ENCODE measurements at regions not wholly inside any gene's neighbourhood (a gene's known extent, or its start where the extent isn't known, plus 50 kb on each side); places are given as distances from the start of the nearest gene placed in this dataset.

GRCh38 chr6:113586413-113587077 is 270.6 kb upstream of the MARCKS start:
- Histone ChIP-seq H3K27ac (ENCODE audit: low read depth in 1 of 2, low read length in 2 of 2) (no peak overlapping the region), H3K4me3 (ENCODE audit: low read depth in 1 of 3, low read length in 3 of 3) (no peak overlapping the region), H3K27me3 (ENCODE audit: control insufficient read depth in 4 of 4, insufficient read depth in 4 of 4, low read length in 3 of 4) (no peaks in the 10 kb centered on the region), H3K9ac (ENCODE audit: low read depth in 1 of 2, low read length in 2 of 2) (no peak overlapping the region), H3K4me1 (ENCODE audit: control insufficient read depth in 4 of 4, insufficient read depth in 4 of 4, low read length in 3 of 4) (no peaks in the 10 kb centered on the region), H3K9me3 (ENCODE audit: control insufficient read depth in 4 of 4, low read length in 3 of 4) (no peaks in the 10 kb centered on the region), H3K36me3 (ENCODE audit: control insufficient read depth in 4 of 4, insufficient read depth in 3 of 4, low read depth in 1 of 4, low read length in 3 of 4) (no peaks in the 10 kb centered on the region)
- TF ChIP-seq ZBTB33 (IDR thresholded peaks at IDR 0.05) (no peak), CTCF (IDR thresholded peaks at IDR 0.05; ENCODE audit: low read depth, low read length, missing input control) (no peak), ATF3 (IDR thresholded peaks at IDR 0.05) (no peak), EGR1 (IDR thresholded peaks at IDR 0.05; ENCODE audit: low read depth in 2 of 2) (no peak), YY1 (IDR thresholded peaks at IDR 0.05) (no peak), RAD21 (IDR thresholded peaks at IDR 0.05) (no peak), SP1 (IDR thresholded peaks at IDR 0.05) (no peak), FOXA2 (IDR thresholded peaks at IDR 0.05) (no peak), NR2F2 (IDR thresholded peaks at IDR 0.05) (no peak), HNF4A (conservative IDR thresholded peaks at IDR 0.05) (no peak), MAX (IDR thresholded peaks at IDR 0.05) (no peak), REST (IDR thresholded peaks at IDR 0.05) (no peak), FOXA1 (IDR thresholded peaks at IDR 0.05) (no peak), RXRA (IDR thresholded peaks at IDR 0.05) (no peak)
- WGBS, result 85% methylated on average over 2 of the region's 2 CpGs
- DNase-seq (ENCODE audit: low spot score), result no peak

GRCh38 chr6:113587078-113587699 is 270.0 kb upstream of the MARCKS start:
- no peak overlapping the region for H3K4me3 ChIP-seq (ENCODE audit: low read depth in 1 of 3, low read length in 3 of 3)
- DNase-seq (ENCODE audit: low spot score), result no peak
- no peaks in the 10 kb centered on the region for H3K27me3 ChIP-seq (ENCODE audit: control insufficient read depth in 4 of 4, insufficient read depth in 4 of 4, low read length in 3 of 4)
- WGBS, result 86% methylated on average over 6 of the region's 6 CpGs
- H3K9ac ChIP-seq (ENCODE audit: low read depth in 1 of 2, low read length in 2 of 2), result no peak overlapping the region
- no peaks in the 10 kb centered on the region for H3K4me1 ChIP-seq (ENCODE audit: control insufficient read depth in 4 of 4, insufficient read depth in 4 of 4, low read length in 3 of 4)
- H3K9me3 ChIP-seq (ENCODE audit: control insufficient read depth in 4 of 4, low read length in 3 of 4), result no peaks in the 10 kb centered on the region
- H3K27ac ChIP-seq (ENCODE audit: low read depth in 1 of 2, low read length in 2 of 2), result no peak overlapping the region
- H3K36me3 ChIP-seq (ENCODE audit: control insufficient read depth in 4 of 4, insufficient read depth in 3 of 4, low read depth in 1 of 4, low read length in 3 of 4), result no peaks in the 10 kb centered on the region
- no peak for TF ChIP-seq REST (IDR thresholded peaks at IDR 0.05)
- TF ChIP-seq FOXA2 (IDR thresholded peaks at IDR 0.05), result no peak
- no peak for TF ChIP-seq SP1 (IDR thresholded peaks at IDR 0.05)
- no peak for TF ChIP-seq TAF1 (conservative IDR thresholded peaks at IDR 0.05)
- no peak for TF ChIP-seq ATF3 (IDR thresholded peaks at IDR 0.05)
- TF ChIP-seq CTCF (IDR thresholded peaks at IDR 0.05; ENCODE audit: low read depth, low read length, missing input control), result no peak
- no peak for TF ChIP-seq RXRA (IDR thresholded peaks at IDR 0.05)
- TF ChIP-seq RAD21 (IDR thresholded peaks at IDR 0.05), result no peak
- no peak for TF ChIP-seq JUND (IDR thresholded peaks at IDR 0.05)
